ENCODE measurements at regions not wholly inside any gene's neighbourhood (a gene's known extent, or its start where the extent isn't known, plus 50 kb on each side); places are given as distances from the start of the nearest gene placed in this dataset.

DNA sequence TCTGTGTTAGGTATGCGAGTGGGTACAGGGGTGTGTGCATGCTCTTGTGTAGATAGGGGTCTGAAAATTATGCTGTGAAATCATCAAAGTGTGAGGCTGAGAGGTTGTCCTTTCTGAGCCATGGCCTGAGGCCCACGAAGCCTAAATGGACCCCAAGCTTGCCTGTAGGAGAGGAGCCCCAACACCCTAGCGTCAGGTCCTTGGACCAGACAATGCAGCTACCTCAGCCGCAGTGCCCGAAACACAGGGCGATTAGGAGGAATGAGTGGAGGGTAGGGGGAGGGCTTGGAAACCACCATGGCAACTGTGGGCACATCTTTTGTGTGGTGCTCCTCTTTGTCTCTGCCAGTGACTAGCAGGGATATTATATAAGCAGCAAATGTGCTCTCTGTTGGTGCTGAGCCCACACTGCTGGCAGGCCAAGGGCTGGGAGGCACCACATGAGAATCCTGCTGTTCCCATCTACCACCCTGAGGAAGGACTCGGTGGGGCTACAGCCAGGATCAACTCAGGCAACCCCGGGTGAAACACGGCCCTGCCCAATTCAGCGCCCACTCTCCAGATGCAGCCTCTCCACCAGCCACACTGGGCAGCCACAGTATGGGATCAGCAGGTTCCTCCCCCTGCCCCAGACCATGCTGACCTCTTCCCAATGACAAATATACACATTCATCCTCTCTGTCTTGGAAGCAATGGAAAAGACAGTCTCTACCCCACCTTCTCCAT is 84.6 kb upstream of the FSTL4 start:
- no peak for DNase-seq (ENCODE audit: low read depth in 1 of 2, low spot score in 1 of 2)
- in situ Hi-C loops (cut with HindIII; ENCODE audit: low pct_unique_long_range_greater_than_20kb, low sequenced_read_pairs): no loop called here
- TF ChIP-seq JUND (IDR thresholded peaks at IDR 0.05; ENCODE audit: low read depth): no peak

GRCh38 chr5:133696006-133696584 is 83.8 kb upstream of the FSTL4 start:
- TF ChIP-seq JUND (IDR thresholded peaks at IDR 0.05; ENCODE audit: low read depth): no peak

GRCh38 chr5:133694181-133694831 is 82.0 kb upstream of the FSTL4 start:
- TF ChIP-seq JUND (IDR thresholded peaks at IDR 0.05; ENCODE audit: low read depth): no peak
- in situ Hi-C loops (cut with HindIII; ENCODE audit: low pct_unique_long_range_greater_than_20kb, low sequenced_read_pairs): no loop called here
- no peak for DNase-seq (ENCODE audit: low read depth in 1 of 2, low spot score in 1 of 2)

More at GRCh38 chr5:133696006-133696584, 83.8 kb upstream of the FSTL4 start:
- DNase-seq (ENCODE audit: low read depth in 1 of 2, low spot score in 1 of 2): no peak
- in situ Hi-C loops (cut with HindIII; ENCODE audit: low pct_unique_long_range_greater_than_20kb, low sequenced_read_pairs): no loop called here

DNA sequence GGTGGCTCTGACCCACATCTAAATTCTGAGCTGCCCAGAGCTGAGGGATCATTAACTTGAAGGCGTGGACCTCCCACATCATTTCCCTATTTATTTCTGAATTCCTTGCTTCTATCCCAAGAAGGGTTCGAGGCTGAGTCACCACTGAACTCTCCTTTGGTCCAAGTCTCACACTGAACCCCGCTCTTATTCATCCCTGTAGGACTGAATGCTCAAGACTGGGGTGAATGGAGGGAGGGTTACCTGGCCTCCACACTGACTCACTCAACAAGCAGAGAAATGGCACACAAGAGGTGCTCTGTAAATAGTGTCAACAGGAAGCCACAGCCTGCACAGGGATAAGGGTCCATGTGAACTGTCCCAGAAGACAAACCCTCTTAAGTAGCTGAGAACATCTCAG is 79.1 kb upstream of the FSTL4 start:
- in situ Hi-C loops (cut with HindIII; ENCODE audit: low pct_unique_long_range_greater_than_20kb, low sequenced_read_pairs): no loop called here
- no peak for TF ChIP-seq JUND (IDR thresholded peaks at IDR 0.05; ENCODE audit: low read depth)
- DNase-seq (ENCODE audit: low read depth in 1 of 2, low spot score in 1 of 2): no peak

GRCh38 chr5:133690746-133691145 is 78.4 kb upstream of the FSTL4 start:
- in situ Hi-C loops (cut with HindIII; ENCODE audit: low pct_unique_long_range_greater_than_20kb, low sequenced_read_pairs): no loop called here
- DNase-seq (ENCODE audit: low read depth in 1 of 2, low spot score in 1 of 2): no peak
- TF ChIP-seq JUND (IDR thresholded peaks at IDR 0.05; ENCODE audit: low read depth): no peak

DNA sequence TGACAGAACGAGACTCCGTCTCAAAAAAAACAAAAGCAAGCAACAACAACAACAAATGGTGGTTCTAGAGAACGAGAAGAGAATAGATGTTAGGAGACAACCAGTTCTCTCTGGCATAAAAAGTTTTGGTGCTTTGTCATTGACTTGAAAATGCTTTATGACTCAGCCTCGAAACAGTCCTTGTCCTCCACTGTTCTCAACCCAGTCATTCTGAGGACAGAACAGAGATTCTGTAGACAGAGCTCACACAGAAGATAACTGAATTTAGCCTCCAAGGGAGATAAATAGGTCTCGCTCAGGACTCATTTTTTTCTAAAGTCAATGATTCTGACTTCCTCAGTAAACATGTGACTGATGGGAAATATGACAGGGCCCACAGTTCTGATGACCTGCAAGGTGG is 76.0 kb upstream of the FSTL4 start:
- no peak for TF ChIP-seq JUND (IDR thresholded peaks at IDR 0.05; ENCODE audit: low read depth)
- in situ Hi-C loops (cut with HindIII; ENCODE audit: low pct_unique_long_range_greater_than_20kb, low sequenced_read_pairs): no loop called here
- no peak for DNase-seq (ENCODE audit: low read depth in 1 of 2, low spot score in 1 of 2)

DNA sequence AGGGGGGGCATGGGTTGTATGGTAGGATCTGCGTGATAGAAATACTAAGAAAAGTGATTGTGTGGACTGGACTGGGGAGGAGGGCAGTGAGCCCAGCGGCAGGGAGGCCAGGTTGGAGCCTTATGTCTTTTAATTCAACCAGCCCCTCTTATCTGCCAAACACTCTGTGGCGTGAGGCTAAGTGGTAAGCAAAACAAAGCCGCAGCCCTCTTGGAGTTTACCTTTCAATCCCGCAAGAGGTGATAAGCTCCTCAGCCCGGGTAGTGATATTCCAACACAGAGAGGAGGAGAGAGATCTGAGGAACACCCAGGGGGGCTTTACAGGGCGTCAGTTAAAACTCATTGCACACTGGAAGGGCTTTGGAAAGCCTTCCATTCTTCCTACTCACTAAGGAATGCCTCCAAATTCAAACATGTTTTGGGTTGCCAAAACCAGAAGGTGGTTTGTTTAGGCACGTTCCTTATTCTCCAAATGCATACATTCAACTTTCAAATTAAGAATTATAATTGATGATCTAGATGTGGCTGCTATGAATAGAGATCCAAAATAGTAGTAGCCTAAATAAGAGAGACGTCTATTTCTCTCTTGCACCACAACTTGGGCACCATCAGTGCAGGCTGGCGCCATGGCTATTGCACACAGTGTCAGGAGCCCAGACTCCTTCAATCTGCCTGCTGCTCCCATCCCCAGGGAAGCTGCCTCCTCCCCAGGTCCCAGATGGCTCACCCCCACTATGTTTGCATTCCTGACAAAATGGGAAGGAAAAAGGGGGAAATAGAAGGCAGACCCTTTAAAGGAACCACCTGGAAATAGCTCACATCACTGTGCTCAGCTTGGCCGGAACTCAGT is 75.1 kb upstream of the FSTL4 start:
- no peak for DNase-seq (ENCODE audit: low read depth in 1 of 2, low spot score in 1 of 2)
- no peak for TF ChIP-seq JUND (IDR thresholded peaks at IDR 0.05; ENCODE audit: low read depth)
- in situ Hi-C loops (cut with HindIII; ENCODE audit: low pct_unique_long_range_greater_than_20kb, low sequenced_read_pairs): no loop called here

DNA sequence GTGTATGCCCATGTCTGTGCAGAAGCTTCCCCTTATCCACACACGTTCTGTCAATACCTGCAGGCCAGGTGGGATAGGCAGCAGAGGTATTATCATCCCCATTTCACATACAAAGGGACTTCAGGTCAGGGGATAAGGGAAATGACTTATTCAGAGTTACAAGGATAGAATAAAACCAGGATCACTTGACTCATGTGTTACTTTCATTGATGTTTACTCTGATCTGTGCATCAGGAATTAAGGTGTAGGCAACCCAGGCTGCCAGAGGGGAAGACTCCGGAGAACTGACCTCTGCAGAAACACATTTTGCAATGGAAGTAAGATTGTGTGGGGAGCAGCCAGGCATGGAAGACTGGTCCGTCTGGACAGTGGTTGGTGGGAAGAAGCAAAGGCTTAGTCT is 74.2 kb upstream of the FSTL4 start:
- no peak for DNase-seq (ENCODE audit: low read depth in 1 of 2, low spot score in 1 of 2)
- no peak for TF ChIP-seq JUND (IDR thresholded peaks at IDR 0.05; ENCODE audit: low read depth)
- in situ Hi-C loops (cut with HindIII; ENCODE audit: low pct_unique_long_range_greater_than_20kb, low sequenced_read_pairs): no loop called here

GRCh38 chr5:133685402-133686018 is 73.2 kb upstream of the FSTL4 start:
- in situ Hi-C loops (cut with HindIII; ENCODE audit: low pct_unique_long_range_greater_than_20kb, low sequenced_read_pairs): no loop called here
- DNase-seq (ENCODE audit: low read depth in 1 of 2, low spot score in 1 of 2): no peak
- TF ChIP-seq JUND (IDR thresholded peaks at IDR 0.05; ENCODE audit: low read depth): no peak

- no peak for DNase-seq (ENCODE audit: low read depth in 1 of 2, low spot score in 1 of 2)
- in situ Hi-C loops (cut with HindIII; ENCODE audit: low pct_unique_long_range_greater_than_20kb, low sequenced_read_pairs): no loop called here
- TF ChIP-seq JUND (IDR thresholded peaks at IDR 0.05; ENCODE audit: low read depth): no peak
Observed at GRCh38 chr5:133683646-133684596, 71.6 kb upstream of the FSTL4 start.

DNA sequence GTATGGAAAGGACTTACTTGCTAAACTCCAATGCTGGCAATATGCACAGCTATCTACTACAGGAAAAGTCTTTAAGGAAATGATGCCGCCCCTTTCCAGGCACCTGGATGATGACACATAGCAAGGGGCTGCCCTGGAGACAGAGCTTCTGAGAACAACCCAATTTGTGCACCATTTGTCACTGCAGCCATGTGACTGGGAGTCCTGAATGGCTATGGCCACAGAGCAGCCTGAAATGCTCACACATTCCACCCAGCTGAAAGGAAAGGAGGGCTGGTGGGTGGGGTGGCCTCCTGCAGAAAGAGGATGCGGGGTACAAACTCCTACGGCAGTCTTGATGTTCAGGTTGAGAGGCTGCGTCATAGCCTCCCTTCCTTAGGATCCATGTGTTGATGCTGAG is 70.1 kb upstream of the FSTL4 start:
- TF ChIP-seq JUND (IDR thresholded peaks at IDR 0.05; ENCODE audit: low read depth): no peak
- in situ Hi-C loops (cut with HindIII; ENCODE audit: low pct_unique_long_range_greater_than_20kb, low sequenced_read_pairs): no loop called here
- DNase-seq (ENCODE audit: low read depth in 1 of 2, low spot score in 1 of 2): no peak
